HCT116 (cell line): ENCODE measurements at regions not wholly inside any gene's neighbourhood (a gene's known extent, or its start where the extent isn't known, plus 50 kb on each side); places are given as distances from the start of the nearest gene placed in this dataset.

Source experiments
- ATF3 ChIP-seq: IDR thresholded peaks from 2 replicates; pipeline ENCODE4 v1.6.1; 2012
- CTCF ChIP-seq, 3 experiments: fragments of 200-600 bp in 1 of 3; sonication (generic) in 1 of 3; IDR thresholded peaks in 2 of 3; conservative IDR thresholded peaks in 1 of 3; 2 replicates each; pipeline ENCODE4 v1.5.1; 2012 to 2017; ENCODE audit warnings: low read depth in 2 of 3, low read length in 2 of 3, antibody characterized with exemption in 1 of 3, borderline replicate concordance in 1 of 3, control low read depth in 1 of 3, mild to moderate bottlenecking in 1 of 3, mixed read lengths in 1 of 3, mixed run types in 1 of 3, moderate library complexity in 1 of 3; ENCODE audit not compliant: insufficient read depth in 1 of 3
- POLR2A ChIP-seq: IDR thresholded peaks from 2 replicates; pipeline ENCODE4 v1.7.0; 2011; ENCODE audit warnings: borderline replicate concordance; ENCODE audit not compliant: insufficient read depth, insufficient read length; ENCODE audit errors: extremely low read depth
- RAD21 ChIP-seq: IDR thresholded peaks from 2 replicates; pipeline ENCODE4 v1.6.1; 2012; ENCODE audit warnings: low read depth, mild to moderate bottlenecking
- REST ChIP-seq: IDR thresholded peaks from 2 replicates; pipeline ENCODE4 v1.6.1; 2012; ENCODE audit warnings: low read depth

DNA sequence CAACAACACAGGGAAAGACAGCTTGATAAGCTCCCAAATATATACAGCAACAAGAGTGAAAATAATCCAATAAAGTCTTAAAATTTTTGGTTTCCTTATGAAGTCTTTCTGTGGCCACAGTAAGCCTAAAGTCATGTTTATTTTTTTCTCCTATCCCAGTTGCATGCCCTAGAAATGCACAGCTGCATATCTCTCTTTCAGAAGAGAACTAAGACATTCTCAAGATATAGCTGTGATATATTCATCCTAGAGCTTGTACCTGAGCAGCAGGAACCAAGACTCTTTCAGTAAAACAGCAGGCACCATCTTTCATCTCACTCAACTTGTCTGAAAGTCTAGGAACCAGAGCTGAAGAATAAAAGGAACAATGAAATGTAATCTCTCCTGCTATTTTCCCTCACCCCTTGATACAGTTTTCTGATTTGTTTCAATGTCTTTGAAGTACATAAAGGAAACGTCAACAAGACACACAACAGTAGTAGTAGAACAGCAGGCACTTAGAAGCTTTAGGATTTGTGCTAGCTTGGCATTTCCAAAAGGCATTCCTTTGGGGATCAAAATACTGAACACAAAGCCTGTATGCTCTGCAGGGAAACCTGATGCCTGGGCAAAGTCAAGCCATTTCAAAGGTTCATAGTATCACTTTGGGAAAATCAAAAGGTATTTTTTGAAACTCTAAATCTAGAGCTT lies 536.8 kb downstream of the PYDC2 start:
- TF ChIP-seq CTCF (IDR thresholded peaks at IDR 0.05 in 2 of 3, conservative IDR thresholded peaks at IDR 0.05 in 1 of 3; ENCODE audit: borderline replicate concordance in 1 of 3, insufficient read depth in 1 of 3, low read depth in 2 of 3, low read length in 2 of 3) (no peak), POLR2A (no peak), ATF3 (no peak), REST (no peak), RAD21 (no peak)
